HUES64 (cell line): ENCODE measurements at regions not wholly inside any gene's neighbourhood (a gene's known extent, or its start where the extent isn't known, plus 50 kb on each side); places are given as distances from the start of the nearest gene placed in this dataset.

Experiments
- H3K27ac ChIP-seq: 2 replicates; pipeline ENCODE4 v1.7.0; 2013; ENCODE audit warnings: low read depth, low read length, inconsistent platforms
- H3K27me3 ChIP-seq: 2 replicates; pipeline ENCODE4 v1.6.1; 2013; ENCODE audit warnings: mild to moderate bottlenecking, low read length; ENCODE audit not compliant: insufficient read depth
- H3K36me3 ChIP-seq: 2 replicates; pipeline ENCODE4 v1.6.1; 2013; ENCODE audit warnings: mild to moderate bottlenecking, low read length; ENCODE audit not compliant: insufficient read depth
- H3K4me1 ChIP-seq: 2 replicates; pipeline ENCODE4 v1.6.1; 2013; ENCODE audit warnings: mild to moderate bottlenecking, low read length, moderate library complexity; ENCODE audit not compliant: insufficient read depth
- H3K4me3 ChIP-seq: 2 replicates; pipeline ENCODE4 v1.5.1; 2013; ENCODE audit warnings: mild to moderate bottlenecking, low read length, moderate library complexity
- H3K9ac ChIP-seq: 2 replicates; pipeline ENCODE4 v1.6.1; 2013; ENCODE audit warnings: mild to moderate bottlenecking, low read depth, low read length
- H3K9me3 ChIP-seq: 2 replicates; pipeline ENCODE4 v1.6.1; 2013; ENCODE audit warnings: low read depth, low read length; ENCODE audit not compliant: insufficient read depth
- whole genome bisulfite sequencing: fragments of 150-250, 120-280 bp; methylation state at CpG from one replicate; pipeline ENCODE4 v1.1.7; 2013; ENCODE audit warnings: missing lambda C conversion rate; 5-methylcytosine and 5-hydroxymethylcytosine counted together

- Histone ChIP-seq H3K27ac (no peak overlapping the region), H3K4me1 (no peaks in the 10 kb centered on the region), H3K9ac (no peak overlapping the region), H3K4me3 (no peak overlapping the region), H3K36me3 (no peaks in the 10 kb centered on the region), H3K9me3 (no peaks in the 10 kb centered on the region), H3K27me3 (no peaks in the 10 kb centered on the region)
- 73% methylated on average over 2 of the region's 3 CpGs for WGBS
These were observed 349.1 kb upstream of the MAP2 start for GRCh38 chr2:209074711-209075110.

GRCh38 chr2:209076151-209076550 is 347.7 kb upstream of the MAP2 start:
- 100% methylated on average over 1 of the region's 1 CpG for WGBS

GRCh38 chr2:209086761-209087160 is 337.1 kb upstream of the MAP2 start:
- no peak overlapping the region for H3K9ac ChIP-seq
- H3K4me3 ChIP-seq = no peak overlapping the region
- WGBS = 95% methylated on average over 3 of the region's 3 CpGs
- peaks cover 5% of the 10 kb centered on the region; the same call in 1 of the 2 replicates for H3K4me1 ChIP-seq
- H3K27me3 ChIP-seq = no peaks in the 10 kb centered on the region
- H3K9me3 ChIP-seq = no peaks in the 10 kb centered on the region
- H3K36me3 ChIP-seq = no peaks in the 10 kb centered on the region
- H3K27ac ChIP-seq = no peak overlapping the region

More at GRCh38 chr2:209076151-209076550, 347.7 kb upstream of the MAP2 start:
- Histone ChIP-seq H3K9ac (no peak overlapping the region), H3K4me1 (no peaks in the 10 kb centered on the region), H3K27ac (no peak overlapping the region), H3K36me3 (no peaks in the 10 kb centered on the region), H3K27me3 (no peaks in the 10 kb centered on the region), H3K9me3 (no peaks in the 10 kb centered on the region), H3K4me3 (no peak overlapping the region)

GRCh38 chr2:209091056-209091455 is 332.8 kb upstream of the MAP2 start:
- no peaks in the 10 kb centered on the region for H3K4me1 ChIP-seq
- WGBS = 95% methylated on average over 1 of the region's 1 CpG

GRCh38 chr2:209094221-209094620 is 329.6 kb upstream of the MAP2 start:
- H3K27ac ChIP-seq = no peak overlapping the region
- 77% methylated on average over 2 of the region's 2 CpGs for WGBS

More at GRCh38 chr2:209091056-209091455, 332.8 kb upstream of the MAP2 start:
- Histone ChIP-seq H3K36me3 (no peaks in the 10 kb centered on the region), H3K27ac (no peak overlapping the region), H3K4me3 (no peak overlapping the region), H3K9me3 (no peaks in the 10 kb centered on the region), H3K27me3 (no peaks in the 10 kb centered on the region), H3K9ac (no peak overlapping the region)

GRCh38 chr2:209095432-209095831 is 328.4 kb upstream of the MAP2 start:
- Histone ChIP-seq H3K27me3 (no peaks in the 10 kb centered on the region), H3K9me3 (no peaks in the 10 kb centered on the region), H3K4me3 (no peak overlapping the region), H3K27ac (no peak overlapping the region), H3K36me3 (no peaks in the 10 kb centered on the region), H3K9ac (no peak overlapping the region), H3K4me1 (no peaks in the 10 kb centered on the region)
- WGBS = 88% methylated on average over 1 of the region's 2 CpGs

More at GRCh38 chr2:209094221-209094620, 329.6 kb upstream of the MAP2 start:
- no peaks in the 10 kb centered on the region for H3K9me3 ChIP-seq
- H3K4me1 ChIP-seq = no peaks in the 10 kb centered on the region
- no peak overlapping the region for H3K4me3 ChIP-seq
- H3K27me3 ChIP-seq = no peaks in the 10 kb centered on the region
- no peaks in the 10 kb centered on the region for H3K36me3 ChIP-seq
- no peak overlapping the region for H3K9ac ChIP-seq

- 91% methylated on average over 2 of the region's 2 CpGs for WGBS
- no peak overlapping the region for H3K4me3 ChIP-seq
- H3K36me3 ChIP-seq = no peaks in the 10 kb centered on the region
- H3K4me1 ChIP-seq = no peaks in the 10 kb centered on the region
- no peak overlapping the region for H3K27ac ChIP-seq
- H3K9ac ChIP-seq = no peak overlapping the region
- H3K27me3 ChIP-seq = no peaks in the 10 kb centered on the region
- H3K9me3 ChIP-seq = no peaks in the 10 kb centered on the region
These were observed 326.7 kb upstream of the MAP2 start for GRCh38 chr2:209097168-209097567.

GRCh38 chr2:209102319-209102718 is 321.5 kb upstream of the MAP2 start:
- H3K27me3 ChIP-seq = no peaks in the 10 kb centered on the region
- no peaks in the 10 kb centered on the region for H3K4me1 ChIP-seq
- 86% methylated on average over 2 of the region's 2 CpGs for WGBS
- no peak overlapping the region for H3K4me3 ChIP-seq
- H3K36me3 ChIP-seq = no peaks in the 10 kb centered on the region
- no peak overlapping the region for H3K9ac ChIP-seq
- H3K9me3 ChIP-seq = no peaks in the 10 kb centered on the region
- H3K27ac ChIP-seq = no peak overlapping the region

- Histone ChIP-seq H3K36me3 (no peaks in the 10 kb centered on the region), H3K4me3 (no peak overlapping the region), H3K27ac (no peak overlapping the region), H3K9ac (no peak overlapping the region), H3K9me3 (no peaks in the 10 kb centered on the region), H3K4me1 (peaks cover 36% of the 10 kb centered on the region), H3K27me3 (no peaks in the 10 kb centered on the region)
- WGBS = 88% methylated on average over 6 of the region's 6 CpGs
These were observed 310.8 kb upstream of the MAP2 start for GRCh38 chr2:209113026-209113425.

GRCh38 chr2:209114588-209115240 is 309.1 kb upstream of the MAP2 start:
- H3K4me3 ChIP-seq = no peak overlapping the region
- H3K27me3 ChIP-seq = no peaks in the 10 kb centered on the region
- H3K9ac ChIP-seq = no peak overlapping the region
- no peak overlapping the region for H3K27ac ChIP-seq
- no peaks in the 10 kb centered on the region for H3K36me3 ChIP-seq
- H3K9me3 ChIP-seq = no peaks in the 10 kb centered on the region
- WGBS = 100% methylated on average over 1 of the region's 3 CpGs
- H3K4me1 ChIP-seq = peaks cover 36% of the 10 kb centered on the region

GRCh38 chr2:209121691-209122090 is 302.2 kb upstream of the MAP2 start:
- 98% methylated on average over 2 of the region's 2 CpGs for WGBS
- Histone ChIP-seq H3K9me3 (no peaks in the 10 kb centered on the region), H3K4me1 (no peaks in the 10 kb centered on the region), H3K4me3 (no peak overlapping the region), H3K27ac (no peak overlapping the region), H3K27me3 (no peaks in the 10 kb centered on the region), H3K9ac (no peak overlapping the region), H3K36me3 (no peaks in the 10 kb centered on the region)

- Histone ChIP-seq H3K36me3 (no peaks in the 10 kb centered on the region), H3K27ac (no peak overlapping the region), H3K4me3 (no peak overlapping the region), H3K4me1 (no peaks in the 10 kb centered on the region), H3K9ac (no peak overlapping the region), H3K9me3 (no peaks in the 10 kb centered on the region), H3K27me3 (no peaks in the 10 kb centered on the region)
- WGBS = no CpG with 5 or more reads among the region's 1 CpG
These were observed 298.6 kb upstream of the MAP2 start for GRCh38 chr2:209125291-209125690.
